ENCODE measurements at regions not wholly inside any gene's neighbourhood (a gene's known extent, or its start where the extent isn't known, plus 50 kb on each side); places are given as distances from the start of the nearest gene placed in this dataset.

GRCh38 chr20:11333634-11334033 is 584.1 kb upstream of the BTBD3 start (continued):
- TF ChIP-seq DRAP1 (CRISPR knock-in tag; IDR thresholded peaks at IDR 0.05) (no peak), ZMYM4 (CRISPR knock-in tag; IDR thresholded peaks at IDR 0.05) (no peak), ATAD3A (CRISPR knock-in tag; IDR thresholded peaks at IDR 0.05) (no peak), PHB2 (IDR thresholded peaks at IDR 0.05; ENCODE audit: partially characterized antibody) (no peak), KLF11 (CRISPR knock-in tag; IDR thresholded peaks at IDR 0.05) (no peak), ZFX (CRISPR knock-in tag; IDR thresholded peaks at IDR 0.05; ENCODE audit: low read depth) (no peak), ZNF576 (CRISPR knock-in tag; IDR thresholded peaks at IDR 0.05) (no peak)

GRCh38 chr20:11337361-11338130 is 580.1 kb upstream of the BTBD3 start:
- H3K79me2 ChIP-seq (ENCODE audit: insufficient read depth, low read length) = no peaks in the 10 kb centered on the region
- no TSS peak for BruUV-seq (replicated peaks)
- TF ChIP-seq ZEB1 (IDR thresholded peaks at IDR 0.05; ENCODE audit: insufficient replicate concordance, low read depth) (no peak), NR1H2 (CRISPR knock-in tag; IDR thresholded peaks at IDR 0.05; ENCODE audit: borderline replicate concordance, low read depth) (no peak), FOXO4 (CRISPR knock-in tag; conservative IDR thresholded peaks at IDR 0.05) (no peak), ZFP1 (CRISPR knock-in tag; IDR thresholded peaks at IDR 0.05) (no peak), ZNF350 (CRISPR knock-in tag; IDR thresholded peaks at IDR 0.05; ENCODE audit: borderline replicate concordance, low read depth) (no peak), ZFP91 (CRISPR knock-in tag; IDR thresholded peaks at IDR 0.05; ENCODE audit: borderline replicate concordance) (no peak), ETV6 (CRISPR knock-in tag; conservative IDR thresholded peaks at IDR 0.05) (no peak), ZNF781 (CRISPR knock-in tag; IDR thresholded peaks at IDR 0.05; ENCODE audit: borderline replicate concordance, not compliant biosample characterization) (no peak), MBD4 (IDR thresholded peaks at IDR 0.05; ENCODE audit: borderline replicate concordance, low read length) (no peak), ATF4 (CRISPR knock-in tag; IDR thresholded peaks at IDR 0.05) (no peak)
- intact Hi-C loops (cut with micrococcal nuclease; ENCODE audit: unreplicated experiment) = no loop called here
- H3K27ac ChIP-seq (ENCODE audit: extremely low read length, insufficient read depth, low read length) = no peak overlapping the region
- no peak overlapping the region for H3K4me3 ChIP-seq (replicated peaks in 1 of 3; ENCODE audit: insufficient read depth in 1 of 3, low read depth in 2 of 3, low read length in 3 of 3)
- H2AFZ ChIP-seq (ENCODE audit: low read length) = no peak overlapping the region
- no peaks in the 10 kb centered on the region for H4K20me1 ChIP-seq (ENCODE audit: insufficient read depth, low read length)
- H3K27me3 ChIP-seq (ENCODE audit: control insufficient read depth in 1 of 2, insufficient read depth in 2 of 2, low read length in 2 of 2) = no peaks in the 10 kb centered on the region
- ChIA-PET CTCF (ENCODE audit: low intra/inter-chr PET ratio, low total read pairs) (no interaction called here), POLR2A (no interaction called here)
- 21% methylated on average over 4 of the region's 4 CpGs for WGBS (ENCODE audit: low lambda C conversion rate)
- DNase-seq (ENCODE audit: low spot score) (no peak), FAIRE-seq (no peak), ATAC-seq (no peak)
- no peak overlapping the region for H3K4me2 ChIP-seq (ENCODE audit: low read depth, low read length)
- no peak overlapping the region for H3K9ac ChIP-seq (ENCODE audit: insufficient read depth, low read depth, low read length)
- in situ Hi-C loops (cut with HindIII; ENCODE audit: extremely low pct_ligation_motif_present, low pct_unique_long_range_greater_than_20kb) = no loop called here
- H3K36me3 ChIP-seq (replicated peaks in 1 of 2; ENCODE audit: control insufficient read depth in 1 of 2, insufficient read depth in 2 of 2, low read length in 2 of 2) = no peaks in the 10 kb centered on the region
- H3K9me3 ChIP-seq (ENCODE audit: low read length) = no peaks in the 10 kb centered on the region
- H3K4me1 ChIP-seq (ENCODE audit: insufficient read depth, low read length) = no peaks in the 10 kb centered on the region
